ENCODE measurements at regions not wholly inside any gene's neighbourhood (a gene's known extent, or its start where the extent isn't known, plus 50 kb on each side); places are given as distances from the start of the nearest gene placed in this dataset.

GRCh38 chr12:125314051-125314755, 249.0 kb downstream of the AACS start:
- ATAC-seq (no peak), DNase-seq (no peak)
- CTCF ChIA-PET: no interaction called here
- H3K4me3 Mint-ChIP-seq: no peak overlapping the region
- no peak overlapping the region for H3K27ac Mint-ChIP-seq
- no peaks in the 10 kb centered on the region for H3K4me1 Mint-ChIP-seq
- no peaks in the 10 kb centered on the region for H3K27me3 Mint-ChIP-seq
- H3K36me3 Mint-ChIP-seq: no peaks in the 10 kb centered on the region
- no peaks in the 10 kb centered on the region for H3K9me3 Mint-ChIP-seq (ENCODE audit: low read depth)

DNA sequence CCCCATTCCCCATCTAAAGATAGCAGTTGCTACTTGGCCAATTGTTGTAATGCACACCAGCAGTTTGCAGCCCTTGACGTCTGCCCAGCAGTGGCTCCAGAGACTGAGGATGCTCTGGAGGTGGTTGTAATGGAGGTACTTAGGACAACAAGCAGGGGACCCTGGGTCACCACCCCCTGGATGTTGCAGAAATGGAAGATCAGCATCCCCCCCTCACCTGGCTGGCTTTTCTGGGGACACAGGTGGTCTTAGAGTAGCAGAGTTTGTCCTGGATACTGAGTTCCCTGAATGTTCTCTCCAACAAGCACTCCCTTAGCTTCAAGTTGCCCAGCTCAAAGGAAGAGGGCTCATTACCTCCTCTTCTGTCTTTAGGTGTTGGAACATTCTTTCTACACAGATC, 250.5 kb downstream of the AACS start:
- Mint-ChIP-seq H3K4me1 (no peaks in the 10 kb centered on the region), H3K9me3 (ENCODE audit: low read depth) (no peaks in the 10 kb centered on the region), H3K4me3 (no peak overlapping the region), H3K27ac (no peak overlapping the region), H3K36me3 (no peaks in the 10 kb centered on the region), H3K27me3 (no peaks in the 10 kb centered on the region)
- no peak for DNase-seq
- ATAC-seq: no peak
- CTCF ChIA-PET: interaction anchor here (0.7 kb wide), 1 partner anchor 9 kb away, joined by 3 read pairs; no protein-coding TSS in a partner anchor

GRCh38 chr12:125320177-125320576, 254.9 kb downstream of the AACS start:
- H3K9me3 Mint-ChIP-seq (ENCODE audit: low read depth): no peaks in the 10 kb centered on the region
- H3K4me1 Mint-ChIP-seq: no peaks in the 10 kb centered on the region
- no peaks in the 10 kb centered on the region for H3K36me3 Mint-ChIP-seq
- no peak overlapping the region for H3K27ac Mint-ChIP-seq
- DNase-seq (no peak), ATAC-seq (no peak)
- no peaks in the 10 kb centered on the region for H3K27me3 Mint-ChIP-seq
- CTCF ChIA-PET: interaction anchor here (1.5 kb wide), 1 partner anchor 11 kb away, joined by 5 read pairs; no protein-coding TSS in a partner anchor
- no peak overlapping the region for H3K4me3 Mint-ChIP-seq

DNA sequence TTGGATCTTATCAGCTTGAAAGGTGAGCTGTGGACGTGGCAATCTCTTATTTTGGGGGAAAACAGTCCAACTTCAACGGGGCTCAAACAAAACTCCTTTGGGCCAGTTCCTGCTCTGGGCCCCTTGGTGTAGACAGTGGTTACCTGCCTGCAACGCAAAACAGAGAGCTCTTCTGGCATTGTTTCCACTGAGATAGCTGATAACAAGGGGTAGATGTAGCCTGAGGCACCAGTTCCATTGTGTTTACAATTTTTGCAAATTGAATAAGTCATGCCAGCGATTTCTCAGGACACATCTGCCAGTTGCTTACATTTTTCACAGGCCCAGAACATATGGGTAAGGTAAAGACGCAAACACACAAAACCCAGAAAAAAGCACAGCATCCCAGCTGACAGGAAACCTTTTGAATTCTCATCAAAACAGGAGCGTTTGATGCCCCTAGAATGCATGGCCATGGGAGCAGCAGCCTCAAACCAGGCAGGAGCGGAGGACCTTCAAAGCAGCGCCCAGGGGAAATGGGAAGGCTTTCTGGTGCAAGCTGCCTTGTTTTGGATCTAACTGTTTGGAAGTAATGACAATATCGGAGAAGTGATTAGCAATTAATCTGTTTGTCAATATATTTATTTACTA, 259.7 kb downstream of the AACS start:
- Mint-ChIP-seq H3K4me3 (no peak overlapping the region), H3K4me1 (no peaks in the 10 kb centered on the region), H3K9me3 (ENCODE audit: low read depth) (no peaks in the 10 kb centered on the region), H3K27me3 (peaks cover 6% of the 10 kb centered on the region), H3K27ac (no peak overlapping the region), H3K36me3 (no peaks in the 10 kb centered on the region)
- CTCF ChIA-PET: interaction anchor here (0.8 kb wide), 1 partner anchor 9 kb away, joined by 3 read pairs; no protein-coding TSS in a partner anchor
- no peak for DNase-seq
- no peak for ATAC-seq

DNA sequence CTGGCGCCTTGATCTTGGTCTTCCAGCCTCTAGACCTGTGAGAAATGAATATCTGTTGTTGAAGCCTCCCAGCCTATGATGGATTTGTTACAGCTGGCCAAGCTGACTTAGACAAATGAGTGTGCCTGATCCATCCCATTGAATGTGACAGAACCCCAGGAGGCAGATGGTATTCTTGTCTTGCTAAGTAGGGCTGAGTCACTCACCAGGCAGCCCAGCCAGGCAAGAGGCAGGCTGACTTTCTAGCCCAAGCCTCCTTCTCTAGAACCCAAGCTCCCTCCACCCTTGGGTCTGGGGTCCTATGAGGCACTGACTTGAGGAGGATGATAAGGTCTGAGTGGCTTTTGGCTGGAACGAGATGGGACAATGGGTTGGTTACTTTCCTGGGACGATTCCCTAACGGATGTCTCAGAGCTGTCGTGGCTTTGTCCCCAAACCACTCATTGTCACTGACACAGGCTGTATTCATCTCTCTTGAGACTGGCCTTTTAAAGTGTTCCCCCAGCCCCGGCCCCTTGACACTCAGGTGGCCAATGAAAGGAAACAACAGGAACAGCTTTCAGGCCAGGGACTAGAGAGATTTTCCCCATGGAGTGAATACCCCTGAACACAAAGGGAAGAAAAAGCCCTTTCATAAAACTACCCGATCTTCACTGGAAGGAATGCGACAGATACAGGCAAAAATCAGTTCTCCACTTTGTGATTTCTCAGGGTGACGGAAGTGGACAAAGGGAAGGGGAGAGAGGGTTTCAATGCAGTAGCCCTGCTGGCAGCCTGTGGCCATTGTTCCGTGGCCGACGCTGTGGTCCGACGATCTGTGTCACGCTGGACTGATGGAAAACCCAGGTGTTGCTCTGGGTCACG, 264.2 kb downstream of the AACS start:
- ATAC-seq: no peak
- no peaks in the 10 kb centered on the region for H3K9me3 Mint-ChIP-seq (ENCODE audit: low read depth)
- H3K4me1 Mint-ChIP-seq: no peaks in the 10 kb centered on the region
- no peaks in the 10 kb centered on the region for H3K36me3 Mint-ChIP-seq
- H3K27ac Mint-ChIP-seq: no peak overlapping the region
- CTCF ChIA-PET: interaction anchor here (1.4 kb wide), 1 partner anchor 146 kb away, joined by 3 read pairs; no protein-coding TSS in a partner anchor
- no peak overlapping the region for H3K4me3 Mint-ChIP-seq
- H3K27me3 Mint-ChIP-seq: peaks cover 13% of the 10 kb centered on the region
- no peak for DNase-seq

DNA sequence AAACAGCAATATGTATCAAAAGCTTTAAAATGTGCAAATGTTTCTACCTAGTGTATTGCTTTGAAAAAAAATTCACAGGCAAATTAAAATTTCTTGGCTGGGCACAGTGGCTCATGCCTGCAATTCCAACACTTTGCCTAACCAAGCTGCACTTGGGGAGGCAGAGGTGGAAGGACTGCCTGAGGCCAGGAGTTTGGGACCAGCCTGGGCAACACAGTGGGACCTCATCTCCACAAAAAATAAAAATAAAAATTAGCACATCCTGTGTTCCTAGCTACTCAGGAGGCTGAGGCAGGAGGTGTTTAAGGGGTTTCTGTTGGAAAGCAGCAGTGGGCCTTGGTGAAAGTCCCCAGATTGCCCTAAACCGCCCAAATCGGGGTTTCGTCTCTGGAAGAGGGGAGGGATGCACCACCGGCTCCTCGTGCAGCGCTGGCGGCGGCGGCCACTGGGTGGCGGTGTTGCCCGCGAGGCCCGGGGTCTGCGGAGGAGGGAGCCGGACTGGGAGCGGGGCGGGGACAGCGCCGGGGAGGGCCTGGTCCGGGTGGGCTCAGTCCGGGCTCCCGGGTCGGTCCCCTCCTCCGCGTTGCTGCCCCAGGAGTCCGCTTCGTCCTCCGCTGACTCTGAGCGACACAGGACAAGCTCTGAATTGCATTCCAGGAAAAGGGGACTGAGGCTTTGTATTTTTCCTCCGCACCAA, 265.6 kb downstream of the AACS start:
- peak; percentile 63 for DNase-seq
- Mint-ChIP-seq H3K4me1 (no peaks in the 10 kb centered on the region), H3K36me3 (no peaks in the 10 kb centered on the region), H3K9me3 (ENCODE audit: low read depth) (no peaks in the 10 kb centered on the region), H3K4me3 (no peak overlapping the region), H3K27ac (no peak overlapping the region), H3K27me3 (peaks cover 13% of the 10 kb centered on the region)
- CTCF ChIA-PET: interaction anchor here (0.9 to 2.4 kb wide), 9 partner anchors 10 to 73 kb away, joined by 3 to 10 read pairs (median 4); no protein-coding TSS in a partner anchor
- ATAC-seq: peak; percentile 79

GRCh38 chr12:125331342-125332052, 266.3 kb downstream of the AACS start:
- Mint-ChIP-seq H3K36me3 (no peaks in the 10 kb centered on the region), H3K4me3 (no peak overlapping the region), H3K27ac (no peak overlapping the region), H3K9me3 (ENCODE audit: low read depth) (no peaks in the 10 kb centered on the region), H3K4me1 (no peaks in the 10 kb centered on the region), H3K27me3 (peaks cover 13% of the 10 kb centered on the region)
- CTCF ChIA-PET: interaction anchor here (0.9 to 2.4 kb wide), 9 partner anchors 10 to 73 kb away, joined by 3 to 10 read pairs (median 4); no protein-coding TSS in a partner anchor
- ATAC-seq: no peak
- no peak for DNase-seq

- no peaks in the 10 kb centered on the region for H3K9me3 Mint-ChIP-seq (ENCODE audit: low read depth)
- no peak for DNase-seq
- H3K4me1 Mint-ChIP-seq: no peaks in the 10 kb centered on the region
- H3K27me3 Mint-ChIP-seq: peaks cover 16% of the 10 kb centered on the region
- no peak overlapping the region for H3K27ac Mint-ChIP-seq
- no peak overlapping the region for H3K4me3 Mint-ChIP-seq
- ATAC-seq: no peak
- H3K36me3 Mint-ChIP-seq: no peaks in the 10 kb centered on the region
- CTCF ChIA-PET: interaction anchor here (1.0 to 1.1 kb wide), 2 partner anchors 68 to 150 kb away, joined by 3 read pairs; no protein-coding TSS in a partner anchor
Observed at GRCh38 chr12:125332900-125333299, 267.7 kb downstream of the AACS start.

- Mint-ChIP-seq H3K4me3 (no peak overlapping the region), H3K4me1 (no peaks in the 10 kb centered on the region), H3K27me3 (peaks cover 12% of the 10 kb centered on the region), H3K27ac (no peak overlapping the region), H3K36me3 (no peaks in the 10 kb centered on the region), H3K9me3 (ENCODE audit: low read depth) (no peaks in the 10 kb centered on the region)
- DNase-seq (no peak), ATAC-seq (no peak)
- CTCF ChIA-PET: no interaction called here
Observed at GRCh38 chr12:125336246-125336645, 271.0 kb downstream of the AACS start.

- Mint-ChIP-seq H3K27ac (no peak overlapping the region), H3K4me1 (no peaks in the 10 kb centered on the region), H3K36me3 (no peaks in the 10 kb centered on the region), H3K9me3 (ENCODE audit: low read depth) (no peaks in the 10 kb centered on the region), H3K4me3 (no peak overlapping the region), H3K27me3 (peaks cover 12% of the 10 kb centered on the region)
- DNase-seq: no peak
- CTCF ChIA-PET: interaction anchor here (1.0 to 3.3 kb wide), 2 partner anchors 10 kb away, joined by 3 to 10 read pairs; no protein-coding TSS in a partner anchor
- no peak for ATAC-seq
Observed at GRCh38 chr12:125340791-125341190, 275.6 kb downstream of the AACS start.

DNA sequence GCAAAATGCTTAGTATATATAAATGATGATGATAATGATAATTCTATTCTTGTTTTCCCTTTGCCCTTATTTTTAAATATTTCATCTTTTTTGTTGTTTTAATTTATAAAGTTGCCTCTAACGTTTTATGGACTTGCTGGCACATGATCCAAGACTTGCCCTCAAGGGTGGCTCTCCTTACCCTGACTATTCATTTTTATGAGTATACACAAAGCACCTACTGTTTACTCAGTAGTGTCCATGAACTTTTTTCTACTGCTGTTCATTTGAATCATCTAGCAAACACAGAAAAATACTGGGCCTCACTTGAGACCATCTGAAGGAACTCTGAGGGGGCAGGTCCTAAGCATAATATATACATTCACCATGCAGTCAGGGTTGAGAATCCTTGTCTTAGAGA, 276.2 kb downstream of the AACS start:
- no peaks in the 10 kb centered on the region for H3K4me1 Mint-ChIP-seq
- peaks cover 17% of the 10 kb centered on the region for H3K27me3 Mint-ChIP-seq
- no peaks in the 10 kb centered on the region for H3K36me3 Mint-ChIP-seq
- H3K4me3 Mint-ChIP-seq: no peak overlapping the region
- no peaks in the 10 kb centered on the region for H3K9me3 Mint-ChIP-seq (ENCODE audit: low read depth)
- DNase-seq: no peak
- CTCF ChIA-PET: interaction anchor here (1.0 to 3.3 kb wide), 2 partner anchors 9 to 10 kb away, joined by 3 to 10 read pairs; no protein-coding TSS in a partner anchor
- ATAC-seq: no peak
- no peak overlapping the region for H3K27ac Mint-ChIP-seq

DNA sequence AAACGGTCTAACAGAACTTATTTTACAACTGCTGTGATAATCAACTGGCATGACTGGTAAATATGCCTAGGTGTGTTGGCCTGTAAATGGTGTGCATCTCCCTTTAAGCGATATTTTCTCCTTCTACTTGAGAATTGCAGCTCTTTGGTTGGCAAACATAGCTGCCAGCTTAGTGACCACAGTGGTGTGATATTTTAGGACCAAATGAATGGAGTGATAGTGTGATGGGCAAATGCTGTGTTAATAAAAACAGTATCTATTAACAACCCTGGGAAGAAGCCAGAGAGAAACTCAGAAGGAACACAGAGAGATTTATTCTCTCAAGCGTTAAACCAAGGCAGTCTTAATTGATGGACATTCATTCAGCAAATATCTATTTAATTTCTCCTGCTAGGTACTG, 278.4 kb downstream of the AACS start:
- no peak overlapping the region for H3K4me3 Mint-ChIP-seq
- ATAC-seq (no peak), DNase-seq (no peak)
- H3K9me3 Mint-ChIP-seq (ENCODE audit: low read depth): no peaks in the 10 kb centered on the region
- H3K36me3 Mint-ChIP-seq: no peaks in the 10 kb centered on the region
- H3K27ac Mint-ChIP-seq: no peak overlapping the region
- H3K4me1 Mint-ChIP-seq: no peaks in the 10 kb centered on the region
- CTCF ChIA-PET: interaction anchor here (2.0 kb wide), 1 partner anchor 12 kb away, joined by 4 read pairs; no protein-coding TSS in a partner anchor
- H3K27me3 Mint-ChIP-seq: peaks cover 21% of the 10 kb centered on the region

Measured in activated CD8-positive, alpha-beta memory T cell treated with anti-CD3 and anti-CD28 coated beads, Interleukin-2, amount 10 ng/mL, durations not matched to agents 7 days and 5 days (primary cell).